ENCODE measurements at regions not wholly inside any gene's neighbourhood (a gene's known extent, or its start where the extent isn't known, plus 50 kb on each side); places are given as distances from the start of the nearest gene placed in this dataset.
"Not testable (repeated sequence)": the region's sequence is repeated elsewhere in the genome, so short reads cannot be mapped to it uniquely, and the experiment has no call there.

DNA sequence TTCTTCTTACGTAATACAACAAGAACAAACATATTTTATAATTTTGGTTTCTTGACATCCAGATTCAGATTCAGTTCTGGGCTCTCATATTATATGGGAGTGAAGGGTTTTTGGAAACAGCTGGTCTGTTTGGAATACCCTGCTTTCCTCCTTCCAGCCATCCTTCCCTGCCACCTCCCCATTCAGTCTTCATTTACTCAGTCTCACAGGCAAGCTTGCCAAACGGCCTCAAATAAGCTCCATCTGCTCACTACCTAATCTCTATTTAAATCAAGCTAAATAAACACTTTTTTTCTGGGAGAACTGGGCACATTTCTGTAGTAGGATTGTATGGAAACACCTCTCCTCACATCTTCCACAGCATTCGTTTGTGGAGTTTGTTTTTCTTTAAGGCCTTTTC lies 147.5 kb downstream of the RND3 start:
- intact Hi-C loops (cut with micrococcal nuclease), result no loop called here
- Histone ChIP-seq H3K4me3 (ENCODE audit: low read length) (no peak overlapping the region), H3K4me1 (ENCODE audit: control insufficient read depth in 2 of 2, insufficient read depth in 2 of 2, low read length in 2 of 2) (no peaks in the 10 kb centered on the region), H3K27me3 (ENCODE audit: control insufficient read depth in 2 of 2, insufficient read depth in 2 of 2, low read length in 2 of 2) (no peaks in the 10 kb centered on the region), H3K9me3 (ENCODE audit: control insufficient read depth in 2 of 3, low read length in 3 of 3) (no peaks in the 10 kb centered on the region), H3K27ac (ENCODE audit: low read depth, low read length) (no peak overlapping the region), H3K36me3 (ENCODE audit: control insufficient read depth in 2 of 3, insufficient read depth in 3 of 3, low read length in 3 of 3) (no peaks in the 10 kb centered on the region)
- Mint-ChIP-seq H3K36me3 (no peaks in the 10 kb centered on the region), H3K27ac (no peak overlapping the region), H3K9me3 (peaks cover 0 to 12% (median 2%) of the 10 kb centered on the region in 11 donors), H3K27me3 (peaks cover 0 to 5% (median 0%) of the 10 kb centered on the region in 5 donors), H3K4me3 (no peak overlapping the region), H3K4me1 (no peaks in the 10 kb centered on the region)
- CTCF ChIA-PET, result no interaction called here
- POLR2A ChIA-PET, result no interaction called here
- DNase-seq (no peak), ATAC-seq (no peak)

DNA sequence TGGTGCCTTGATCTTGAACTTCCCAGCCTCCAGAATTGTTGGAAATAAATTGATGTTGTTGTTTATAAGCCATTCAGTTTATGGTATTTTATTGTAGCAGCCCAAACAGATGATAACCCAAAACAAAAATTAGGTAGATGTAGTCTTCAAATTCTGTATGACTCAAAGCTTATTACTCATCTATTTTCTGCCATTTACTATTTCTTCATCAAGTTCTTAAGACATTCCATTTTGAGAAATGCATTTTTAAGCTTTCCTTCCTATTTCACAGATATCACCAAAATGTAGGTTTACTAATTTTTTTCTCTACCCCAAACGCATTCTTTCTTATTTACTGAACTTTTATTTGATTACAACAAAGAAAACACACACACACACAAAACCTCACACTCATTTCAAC lies 148.2 kb downstream of the RND3 start:
- no peak overlapping the region for H3K27ac Mint-ChIP-seq
- H3K4me1 Mint-ChIP-seq, result no peaks in the 10 kb centered on the region
- no peaks in the 10 kb centered on the region for H3K27me3 Mint-ChIP-seq
- H3K27me3 ChIP-seq (ENCODE audit: control insufficient read depth in 2 of 2, insufficient read depth in 2 of 2, low read length in 2 of 2), result no peaks in the 10 kb centered on the region
- H3K9me3 ChIP-seq (ENCODE audit: control insufficient read depth in 2 of 3, low read length in 3 of 3), result no peaks in the 10 kb centered on the region
- intact Hi-C loops (cut with micrococcal nuclease), result no loop called here
- H3K36me3 Mint-ChIP-seq, result no peaks in the 10 kb centered on the region
- H3K9me3 Mint-ChIP-seq, result peaks cover 0 to 12% (median 2%) of the 10 kb centered on the region in 11 donors
- no peak overlapping the region for H3K27ac ChIP-seq (ENCODE audit: low read depth, low read length)
- no peaks in the 10 kb centered on the region for H3K36me3 ChIP-seq (ENCODE audit: control insufficient read depth in 2 of 3, insufficient read depth in 3 of 3, low read length in 3 of 3)
- no peak overlapping the region for H3K4me3 ChIP-seq (ENCODE audit: low read length)
- no peak for ATAC-seq
- H3K4me3 Mint-ChIP-seq, result no peak overlapping the region
- DNase-seq, result no peak
- ChIA-PET CTCF (no interaction called here), POLR2A (no interaction called here)
- H3K4me1 ChIP-seq (ENCODE audit: control insufficient read depth in 2 of 2, insufficient read depth in 2 of 2, low read length in 2 of 2), result no peaks in the 10 kb centered on the region

DNA sequence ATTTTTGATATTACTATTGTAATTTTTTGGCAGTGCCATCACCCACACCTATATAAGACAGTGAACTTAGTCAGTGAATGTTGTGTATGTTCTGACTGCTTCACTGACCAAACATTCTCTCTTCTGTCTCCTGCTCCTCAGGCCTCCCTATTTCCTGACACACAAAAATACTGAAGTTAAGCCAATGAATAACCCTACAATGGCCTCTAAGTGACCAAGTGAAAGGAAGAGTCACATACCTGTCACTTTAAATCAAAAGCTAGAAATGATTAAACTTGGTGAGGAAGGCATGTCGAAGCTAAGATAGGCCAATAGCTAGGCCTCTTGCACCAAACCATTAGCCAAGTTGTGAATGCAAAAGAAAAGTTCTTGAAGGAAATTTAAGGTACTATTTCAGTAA lies 151.9 kb downstream of the RND3 start:
- Histone ChIP-seq H3K36me3 (ENCODE audit: control insufficient read depth in 2 of 3, insufficient read depth in 3 of 3, low read length in 3 of 3) (no peaks in the 10 kb centered on the region), H3K4me1 (ENCODE audit: control insufficient read depth in 2 of 2, insufficient read depth in 2 of 2, low read length in 2 of 2) (no peaks in the 10 kb centered on the region), H3K9me3 (ENCODE audit: control insufficient read depth in 2 of 3, low read length in 3 of 3) (no peaks in the 10 kb centered on the region), H3K27ac (ENCODE audit: low read depth, low read length) (no peak overlapping the region), H3K4me3 (ENCODE audit: low read length) (no peak overlapping the region), H3K27me3 (ENCODE audit: control insufficient read depth in 2 of 2, insufficient read depth in 2 of 2, low read length in 2 of 2) (no peaks in the 10 kb centered on the region)
- Mint-ChIP-seq H3K4me1 (no peaks in the 10 kb centered on the region), H3K36me3 (no peaks in the 10 kb centered on the region), H3K9me3 (peaks cover 0 to 10% (median 3%) of the 10 kb centered on the region in 11 donors), H3K27me3 (no peaks in the 10 kb centered on the region), H3K4me3 (no peak overlapping the region), H3K27ac (no peak overlapping the region)
- no peak for ATAC-seq
- intact Hi-C loops (cut with micrococcal nuclease), result no loop called here
- ChIA-PET POLR2A (no interaction called here), CTCF (no interaction called here)
- DNase-seq, result no peak

DNA sequence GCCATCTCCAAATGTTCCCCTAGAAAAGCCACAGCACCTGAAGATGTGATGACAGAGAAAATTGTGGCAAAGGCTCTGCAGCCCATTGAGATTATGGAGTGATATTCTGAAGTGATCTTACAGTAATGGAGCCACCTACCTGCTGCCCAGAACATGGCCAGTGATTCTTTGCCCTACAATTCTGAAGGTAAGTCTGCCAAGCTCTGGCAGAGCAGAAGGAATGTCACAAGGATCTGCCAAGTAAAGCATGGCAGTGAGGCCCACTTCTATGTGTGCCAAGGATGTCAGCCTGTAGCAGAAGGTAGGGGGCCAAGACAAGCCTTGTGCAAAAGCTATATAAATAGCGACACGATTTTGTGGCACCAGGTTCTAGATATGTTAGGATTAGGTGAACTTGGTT lies 155.1 kb downstream of the RND3 start:
- Mint-ChIP-seq H3K27ac (no peak overlapping the region), H3K4me1 (no peaks in the 10 kb centered on the region), H3K36me3 (no peaks in the 10 kb centered on the region), H3K9me3 (peaks cover 0 to 6% (median 1%) of the 10 kb centered on the region in 11 donors), H3K4me3 (no peak overlapping the region), H3K27me3 (no peaks in the 10 kb centered on the region)
- intact Hi-C loops (cut with micrococcal nuclease), result no loop called here
- ChIA-PET POLR2A (no interaction called here), CTCF (no interaction called here)
- Histone ChIP-seq H3K4me1 (ENCODE audit: control insufficient read depth in 2 of 2, insufficient read depth in 2 of 2, low read length in 2 of 2) (no peaks in the 10 kb centered on the region), H3K9me3 (ENCODE audit: control insufficient read depth in 2 of 3, low read length in 3 of 3) (no peaks in the 10 kb centered on the region), H3K4me3 (ENCODE audit: low read length) (no peak overlapping the region), H3K27me3 (ENCODE audit: control insufficient read depth in 2 of 2, insufficient read depth in 2 of 2, low read length in 2 of 2) (no peaks in the 10 kb centered on the region), H3K36me3 (ENCODE audit: control insufficient read depth in 2 of 3, insufficient read depth in 3 of 3, low read length in 3 of 3) (no peaks in the 10 kb centered on the region), H3K27ac (ENCODE audit: low read depth, low read length) (no peak overlapping the region)
- ATAC-seq (no peak), DNase-seq (no peak)

- Mint-ChIP-seq H3K27ac (no peak overlapping the region), H3K27me3 (no peaks in the 10 kb centered on the region), H3K36me3 (no peaks in the 10 kb centered on the region), H3K4me3 (no peak overlapping the region), H3K9me3 (peaks cover 0 to 7% (median 0%) of the 10 kb centered on the region in 11 donors), H3K4me1 (no peaks in the 10 kb centered on the region)
- Histone ChIP-seq H3K27me3 (ENCODE audit: control insufficient read depth in 2 of 2, insufficient read depth in 2 of 2, low read length in 2 of 2) (no peaks in the 10 kb centered on the region), H3K4me3 (ENCODE audit: low read length) (no peak overlapping the region), H3K4me1 (ENCODE audit: control insufficient read depth in 2 of 2, insufficient read depth in 2 of 2, low read length in 2 of 2) (no peaks in the 10 kb centered on the region), H3K27ac (ENCODE audit: low read depth, low read length) (no peak overlapping the region), H3K9me3 (ENCODE audit: control insufficient read depth in 2 of 3, low read length in 3 of 3) (no peaks in the 10 kb centered on the region), H3K36me3 (ENCODE audit: control insufficient read depth in 2 of 3, insufficient read depth in 3 of 3, low read length in 3 of 3) (no peaks in the 10 kb centered on the region)
- intact Hi-C loops (cut with micrococcal nuclease), result no loop called here
- ChIA-PET POLR2A (no interaction called here), CTCF (no interaction called here)
- no peak for DNase-seq
- ATAC-seq, result no peak
These were observed 159.6 kb downstream of the RND3 start for GRCh38 chr2:150327564-150328489.

- Mint-ChIP-seq H3K4me1 (no peaks in the 10 kb centered on the region), H3K27ac (no peak overlapping the region), H3K27me3 (no peaks in the 10 kb centered on the region), H3K4me3 (no peak overlapping the region), H3K9me3 (peaks cover 0 to 6% (median 0%) of the 10 kb centered on the region in 11 donors), H3K36me3 (no peaks in the 10 kb centered on the region)
- intact Hi-C loops (cut with micrococcal nuclease), result no loop called here
- Histone ChIP-seq H3K27ac (ENCODE audit: low read depth, low read length) (no peak overlapping the region), H3K36me3 (ENCODE audit: control insufficient read depth in 2 of 3, insufficient read depth in 3 of 3, low read length in 3 of 3) (no peaks in the 10 kb centered on the region), H3K9me3 (ENCODE audit: control insufficient read depth in 2 of 3, low read length in 3 of 3) (no peaks in the 10 kb centered on the region), H3K4me1 (ENCODE audit: control insufficient read depth in 2 of 2, insufficient read depth in 2 of 2, low read length in 2 of 2) (no peaks in the 10 kb centered on the region), H3K27me3 (ENCODE audit: control insufficient read depth in 2 of 2, insufficient read depth in 2 of 2, low read length in 2 of 2) (no peaks in the 10 kb centered on the region), H3K4me3 (ENCODE audit: low read length) (no peak overlapping the region)
- DNase-seq, result no peak
- ATAC-seq, result no peak
- ChIA-PET CTCF (no interaction called here), POLR2A (no interaction called here)
These were observed 161.7 kb downstream of the RND3 start for GRCh38 chr2:150325656-150326314.

- H3K36me3 Mint-ChIP-seq; H3K27ac Mint-ChIP-seq; H3K4me1 ChIP-seq (ENCODE audit: control insufficient read depth in 2 of 2, insufficient read depth in 2 of 2, low read length in 2 of 2); H3K27me3 ChIP-seq (ENCODE audit: control insufficient read depth in 2 of 2, insufficient read depth in 2 of 2, low read length in 2 of 2); H3K27ac ChIP-seq (ENCODE audit: low read depth, low read length); H3K4me3 Mint-ChIP-seq; intact Hi-C loops (cut with micrococcal nuclease); ATAC-seq; H3K9me3 Mint-ChIP-seq; H3K36me3 ChIP-seq (ENCODE audit: control insufficient read depth in 2 of 3, insufficient read depth in 3 of 3, low read length in 3 of 3); H3K9me3 ChIP-seq (ENCODE audit: control insufficient read depth in 2 of 3, low read length in 3 of 3); DNase-seq; POLR2A ChIA-PET; H3K4me1 Mint-ChIP-seq; H3K27me3 Mint-ChIP-seq; CTCF ChIA-PET; H3K4me3 ChIP-seq (ENCODE audit: low read length): not testable (repeated sequence)
These were observed 164.4 kb downstream of the RND3 start for GRCh38 chr2:150323071-150323470.

Measured in naive thymus-derived CD4-positive, alpha-beta T cell (primary cell).